Retinal pigment epithelial cell (primary cell): ENCODE measurements at regions not wholly inside any gene's neighbourhood (a gene's known extent, or its start where the extent isn't known, plus 50 kb on each side); places are given as distances from the start of the nearest gene placed in this dataset.
"Not testable (repeated sequence)": the region's sequence is repeated elsewhere in the genome, so short reads cannot be mapped to it uniquely, and the experiment has no call there.

Source experiments
- DNase-seq: peaks from one replicate; pipeline ENCODE4 v3.0.0-alpha.2; 2010; ENCODE audit warnings: low read depth
- H3K4me3 ChIP-seq: 2 replicates; pipeline ENCODE4 v1.5.1; 2011; ENCODE audit warnings: mild to moderate bottlenecking, low read length, control low read depth, moderate library complexity
- TF ChIP-seq, protein P1 (sequence below): conservative IDR thresholded peaks from 2 replicates; pipeline ENCODE4 v1.5.1; 2011; ENCODE audit warnings: low read depth, low read length, control low read depth, inconsistent platforms

DNA sequence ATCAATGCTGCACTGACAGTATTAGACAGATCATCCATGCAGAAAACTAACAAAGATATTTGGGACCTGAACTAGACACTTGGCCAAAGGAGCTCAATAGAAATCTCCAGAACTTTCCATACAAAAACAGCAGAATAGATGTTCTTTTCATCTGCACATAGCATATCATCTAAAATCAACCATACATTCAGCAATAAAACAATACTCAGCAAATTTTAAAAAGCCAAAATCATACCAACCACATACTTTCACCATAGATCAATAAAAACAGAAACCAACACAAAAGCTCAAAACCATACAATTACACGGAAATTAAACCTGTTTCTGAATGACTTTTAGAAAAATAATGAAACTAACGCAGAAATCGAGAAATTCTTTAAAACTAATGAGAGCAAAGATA, 592.6 kb downstream of the SLITRK5 start:
- no peak for DNase-seq
- H3K4me3 ChIP-seq = no peak overlapping the region
- TF ChIP-seq, protein P1, sequence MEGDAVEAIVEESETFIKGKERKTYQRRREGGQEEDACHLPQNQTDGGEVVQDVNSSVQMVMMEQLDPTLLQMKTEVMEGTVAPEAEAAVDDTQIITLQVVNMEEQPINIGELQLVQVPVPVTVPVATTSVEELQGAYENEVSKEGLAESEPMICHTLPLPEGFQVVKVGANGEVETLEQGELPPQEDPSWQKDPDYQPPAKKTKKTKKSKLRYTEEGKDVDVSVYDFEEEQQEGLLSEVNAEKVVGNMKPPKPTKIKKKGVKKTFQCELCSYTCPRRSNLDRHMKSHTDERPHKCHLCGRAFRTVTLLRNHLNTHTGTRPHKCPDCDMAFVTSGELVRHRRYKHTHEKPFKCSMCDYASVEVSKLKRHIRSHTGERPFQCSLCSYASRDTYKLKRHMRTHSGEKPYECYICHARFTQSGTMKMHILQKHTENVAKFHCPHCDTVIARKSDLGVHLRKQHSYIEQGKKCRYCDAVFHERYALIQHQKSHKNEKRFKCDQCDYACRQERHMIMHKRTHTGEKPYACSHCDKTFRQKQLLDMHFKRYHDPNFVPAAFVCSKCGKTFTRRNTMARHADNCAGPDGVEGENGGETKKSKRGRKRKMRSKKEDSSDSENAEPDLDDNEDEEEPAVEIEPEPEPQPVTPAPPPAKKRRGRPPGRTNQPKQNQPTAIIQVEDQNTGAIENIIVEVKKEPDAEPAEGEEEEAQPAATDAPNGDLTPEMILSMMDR = no peak

DNA sequence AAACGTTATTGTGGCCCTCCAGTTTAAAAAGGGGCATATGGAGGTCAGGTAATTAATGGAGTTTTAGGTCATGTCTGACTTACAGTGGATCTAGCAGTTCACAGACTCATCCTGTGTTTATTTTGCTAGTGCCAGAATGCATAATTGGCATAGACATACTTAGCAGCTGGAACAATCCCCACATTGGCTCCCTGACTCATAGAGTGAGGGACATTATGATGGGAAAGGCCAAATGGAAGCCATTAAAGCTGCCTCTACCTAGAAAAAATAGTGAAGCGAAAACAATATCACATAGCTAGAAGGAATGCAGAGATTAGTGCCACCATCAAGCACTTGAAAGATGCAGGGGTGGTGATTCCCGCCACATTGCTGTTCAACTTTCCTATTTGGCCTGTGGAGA, 610.7 kb downstream of the SLITRK5 start:
- TF ChIP-seq, protein P1 = no peak
- H3K4me3 ChIP-seq = no peak overlapping the region
- no peak for DNase-seq

- H3K4me3 ChIP-seq = no peak overlapping the region
- TF ChIP-seq, protein P1 = no peak
- no peak for DNase-seq
These were observed 614.2 kb downstream of the SLITRK5 start for GRCh38 chr13:88285329-88285728.

GRCh38 chr13:88288326-88288725, 617.2 kb downstream of the SLITRK5 start:
- no peak overlapping the region for H3K4me3 ChIP-seq
- TF ChIP-seq, protein P1 = no peak
- no peak for DNase-seq

GRCh38 chr13:88291731-88292130, 620.6 kb downstream of the SLITRK5 start:
- H3K4me3 ChIP-seq, DNase-seq: not testable (repeated sequence)

DNA sequence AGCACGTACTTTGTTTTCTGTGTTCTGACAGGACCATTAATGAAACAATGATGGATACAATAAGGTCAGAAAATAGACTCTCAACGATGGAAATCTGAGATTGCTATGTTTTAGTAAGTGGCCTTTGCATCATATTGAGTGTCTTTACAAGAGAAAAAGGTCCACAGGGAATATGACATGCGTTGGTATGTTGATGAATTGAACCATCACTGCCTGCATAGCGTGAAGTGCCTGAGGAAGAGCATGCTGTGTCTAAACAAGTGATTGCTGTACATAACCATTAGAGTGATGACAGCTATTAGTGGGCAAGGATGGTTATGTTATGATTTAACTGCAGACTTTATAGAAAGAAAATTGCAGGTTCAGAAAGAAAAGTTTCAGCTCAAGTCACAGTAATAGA, 623.2 kb downstream of the SLITRK5 start:
- TF ChIP-seq, protein P1 = no peak
- no peak for DNase-seq
- H3K4me3 ChIP-seq = no peak overlapping the region

DNA sequence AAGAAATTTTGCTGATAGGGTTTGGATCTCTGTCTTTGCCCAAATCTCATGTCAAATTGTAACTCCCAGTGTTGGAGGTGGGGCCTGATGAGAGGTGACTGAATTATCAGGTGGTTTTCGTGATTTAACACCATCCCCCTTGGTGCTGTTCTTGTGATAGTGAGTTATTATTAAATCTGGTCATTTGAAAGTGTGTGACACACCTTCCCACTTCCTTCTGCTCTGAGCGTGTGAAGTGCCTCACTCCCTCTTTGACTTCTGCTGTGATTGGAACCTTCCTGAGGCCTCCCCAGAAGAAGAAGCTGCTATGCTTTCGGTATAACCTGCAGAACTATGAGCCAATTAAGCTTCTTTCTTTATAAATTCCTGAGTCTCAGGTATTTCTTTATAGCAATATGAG, 632.0 kb downstream of the SLITRK5 start:
- DNase-seq = no peak
- no peak overlapping the region for H3K4me3 ChIP-seq
- TF ChIP-seq, protein P1 = no peak

DNA sequence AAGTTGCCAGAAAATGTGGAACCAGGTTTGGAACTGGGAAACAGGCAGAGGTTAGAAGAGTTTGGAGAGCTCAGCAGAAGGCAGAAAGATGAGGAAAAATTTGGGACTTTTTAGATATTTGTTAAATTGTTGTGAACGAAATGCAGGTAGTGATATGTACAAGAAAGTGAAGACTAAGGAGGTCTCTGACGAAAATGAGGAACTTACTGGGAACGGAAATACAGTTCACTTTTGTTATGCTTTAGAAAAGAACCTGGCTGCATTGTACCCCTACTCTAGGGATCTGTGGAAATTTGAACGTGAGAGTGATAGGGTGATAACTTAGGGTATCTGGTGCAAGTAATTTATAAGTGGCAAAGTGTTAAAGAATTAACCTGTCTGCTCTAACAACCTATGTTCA, 632.4 kb downstream of the SLITRK5 start:
- DNase-seq = no peak
- TF ChIP-seq, protein P1 = no peak
- H3K4me3 ChIP-seq = no peak overlapping the region
